HUDEP-2 (cell line): ENCODE measurements at regions not wholly inside any gene's neighbourhood (a gene's known extent, or its start where the extent isn't known, plus 50 kb on each side); places are given as distances from the start of the nearest gene placed in this dataset.
A peak's percentile ranks its signal among the peaks of the same experiment; 100 is the strongest.
"Not testable (repeated sequence)": the region's sequence is repeated elsewhere in the genome, so short reads cannot be mapped to it uniquely, and the experiment has no call there.

Experiments used
- DNase-seq, 76 experiments: peaks; one replicate each; lab custom pipeline; 2025; ENCODE audit not compliant: unreplicated experiment in 76 of 76; lab: John Stamatoyannopoulos, UW

- no peak for DNase-seq
Measured at GRCh38 chr2:90209009-90209408, 1517.5 kb downstream of the RPIA start.

- DNase-seq, result no peak
Measured at GRCh38 chr2:90209806-90210205, 1518.3 kb downstream of the RPIA start.

GRCh38 chr2:90215880-90216279, 1524.4 kb downstream of the RPIA start:
- not testable (repeated sequence) for DNase-seq

- not testable (repeated sequence) for DNase-seq
Measured at GRCh38 chr2:90216801-90217200, 1525.3 kb downstream of the RPIA start.

- DNase-seq, result not testable (repeated sequence)
Measured at GRCh38 chr2:90218534-90218933, 1527.1 kb downstream of the RPIA start.

- DNase-seq, result not testable (repeated sequence)
Measured at GRCh38 chr2:90220623-90221299, 1529.3 kb downstream of the RPIA start.

GRCh38 chr2:90221300-90221651, 1529.8 kb downstream of the RPIA start:
- DNase-seq, result no peak

GRCh38 chr2:90224767-90225166, 1533.3 kb downstream of the RPIA start:
- not testable (repeated sequence) for DNase-seq

GRCh38 chr2:90226465-90227072, 1535.1 kb downstream of the RPIA start:
- peak in 2 of 76 experiments; percentile 2 to 4 for DNase-seq

- not testable (repeated sequence) for DNase-seq
Measured at GRCh38 chr2:90231199-90231598, 1539.7 kb downstream of the RPIA start.

GRCh38 chr2:90235452-90235851, 1544.0 kb downstream of the RPIA start:
- DNase-seq, result not testable (repeated sequence)

GRCh38 chr2:90237923-90238361, 1546.5 kb downstream of the RPIA start:
- DNase-seq, result peak in 27 of 76 experiments; percentile 0 to 55 (median 23)

GRCh38 chr2:90238505-90239230, 1547.2 kb downstream of the RPIA start:
- DNase-seq, result not testable (repeated sequence)

- not testable (repeated sequence) for DNase-seq
Measured at GRCh38 chr2:90239769-90240168, 1548.3 kb downstream of the RPIA start.

GRCh38 chr2:90244902-90245765, 1553.7 kb downstream of the RPIA start:
- not testable (repeated sequence) for DNase-seq

GRCh38 chr2:90248400-90248799, 1556.9 kb downstream of the RPIA start:
- DNase-seq, result not testable (repeated sequence)

- DNase-seq, result not testable (repeated sequence)
Measured at GRCh38 chr2:90250350-90250749, 1558.9 kb downstream of the RPIA start.

- DNase-seq, result not testable (repeated sequence)
Measured at GRCh38 chr2:90251576-90251975, 1560.1 kb downstream of the RPIA start.

GRCh38 chr2:90253306-90253705, 1561.8 kb downstream of the RPIA start:
- DNase-seq, result not testable (repeated sequence)

GRCh38 chr2:90266888-90267287, 1575.4 kb downstream of the RPIA start:
- DNase-seq, result not testable (repeated sequence)

- DNase-seq, result not testable (repeated sequence)
Measured at GRCh38 chr2:90287751-90288150, 1596.3 kb downstream of the RPIA start.
